ENCODE measurements at regions not wholly inside any gene's neighbourhood (a gene's known extent, or its start where the extent isn't known, plus 50 kb on each side); places are given as distances from the start of the nearest gene placed in this dataset.

GRCh38 chr10:78310481-78311080 is 276.9 kb downstream of the RPS24 start:
- H3K9me3 ChIP-seq (ENCODE audit: control insufficient read depth in 2 of 2, insufficient read depth in 1 of 2, low read depth in 1 of 2, low read length in 1 of 2), result peaks cover 0 to 9% of the 10 kb centered on the region in 2 donors
- FAIRE-seq (no peak), DNase-seq (no peak)
- H3K4me1 ChIP-seq (ENCODE audit: control insufficient read depth in 3 of 3, insufficient read depth in 2 of 3, low read depth in 1 of 3, low read length in 2 of 3), result no peaks in the 10 kb centered on the region
- 61 to 89% (median 78%) methylated on average over 2 of the region's 2 CpGs for WGBS, 3 donors
- H3K27me3 ChIP-seq (ENCODE audit: control insufficient read depth in 3 of 3, insufficient read depth in 3 of 3, low read length in 3 of 3), result peaks cover 0 to 3% (median 0%) of the 10 kb centered on the region in 3 donors
- H3K36me3 ChIP-seq (ENCODE audit: control insufficient read depth in 3 of 3, insufficient read depth in 2 of 3, low read depth in 1 of 3, low read length in 3 of 3), result no peaks in the 10 kb centered on the region
- H3K4me3 ChIP-seq (ENCODE audit: low read depth in 1 of 3, low read length in 3 of 3), result no peak overlapping the region
- H3K27ac ChIP-seq (ENCODE audit: low read depth in 1 of 3, low read length in 2 of 3), result no peak overlapping the region

DNA sequence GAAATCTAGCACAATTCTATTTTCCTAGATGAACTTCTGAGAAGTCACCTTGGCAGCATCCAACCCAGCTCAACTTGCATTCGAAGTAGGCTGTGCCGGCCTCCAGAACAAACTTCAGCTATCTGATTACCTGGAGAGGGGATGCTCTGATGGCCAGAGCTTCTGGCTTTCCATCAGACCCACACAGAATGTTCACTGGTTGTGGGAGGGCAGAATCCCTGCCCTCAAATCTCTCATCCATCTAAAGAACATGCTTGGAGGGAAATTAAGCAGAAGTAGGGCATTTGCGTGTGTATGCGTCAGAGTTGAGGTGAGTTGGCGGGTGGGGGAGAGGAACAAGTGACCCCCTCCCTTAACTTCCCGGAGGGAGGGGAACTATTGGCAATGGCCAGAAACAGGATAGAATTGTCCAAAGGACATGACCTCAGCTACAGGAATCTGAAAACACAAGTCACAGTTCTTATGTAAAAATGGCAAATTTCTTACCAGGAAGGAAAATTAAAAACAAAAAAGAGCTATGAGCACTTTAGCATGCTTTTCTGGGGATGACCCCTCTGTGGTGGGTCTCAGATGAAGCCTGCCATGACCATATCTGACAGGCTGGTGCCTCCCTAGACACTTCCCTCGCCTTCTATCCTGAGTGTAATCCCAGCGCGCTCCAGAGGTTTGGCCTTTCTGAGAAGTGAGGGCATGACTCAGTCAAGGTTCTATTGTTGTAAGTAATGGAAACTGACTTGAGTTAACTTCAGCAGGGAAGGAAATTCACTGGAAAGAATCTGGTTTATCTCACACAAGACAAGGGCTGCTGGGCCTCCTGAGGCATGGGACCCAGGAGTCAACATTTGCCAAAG is 278.8 kb downstream of the RPS24 start:
- Histone ChIP-seq H3K27me3 (ENCODE audit: control insufficient read depth in 3 of 3, insufficient read depth in 3 of 3, low read length in 3 of 3) (no peaks in the 10 kb centered on the region), H3K9me3 (ENCODE audit: control insufficient read depth in 2 of 2, insufficient read depth in 1 of 2, low read depth in 1 of 2, low read length in 1 of 2) (peaks cover 0 to 9% of the 10 kb centered on the region in 2 donors), H3K27ac (ENCODE audit: low read depth in 1 of 3, low read length in 2 of 3) (no peak overlapping the region), H3K36me3 (ENCODE audit: control insufficient read depth in 3 of 3, insufficient read depth in 2 of 3, low read depth in 1 of 3, low read length in 3 of 3) (no peaks in the 10 kb centered on the region), H3K4me3 (ENCODE audit: low read depth in 1 of 3, low read length in 3 of 3) (no peak overlapping the region), H3K4me1 (ENCODE audit: control insufficient read depth in 3 of 3, insufficient read depth in 2 of 3, low read depth in 1 of 3, low read length in 2 of 3) (no peaks in the 10 kb centered on the region)
- 89 to 90% (median 89%) methylated on average over 9 of the region's 9 CpGs for WGBS, 3 donors
- DNase-seq (no peak), FAIRE-seq (no peak)

DNA sequence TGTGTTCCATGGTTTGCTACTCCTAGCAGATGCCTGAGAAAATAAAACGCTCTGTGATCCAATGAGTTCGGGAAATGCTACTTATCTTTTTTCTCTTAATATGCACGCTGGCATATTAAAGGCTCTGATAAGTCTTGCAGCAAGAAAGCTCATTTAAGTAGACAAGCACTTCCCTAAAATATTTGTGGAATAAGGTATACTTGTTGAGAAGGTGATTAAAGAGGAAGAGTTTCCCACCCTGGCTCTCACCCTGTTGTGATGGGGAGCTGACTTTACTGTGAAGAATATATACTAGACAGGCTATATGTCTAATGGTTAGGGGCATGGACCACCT is 279.4 kb downstream of the RPS24 start:
- Histone ChIP-seq H3K9me3 (ENCODE audit: control insufficient read depth in 2 of 2, insufficient read depth in 1 of 2, low read depth in 1 of 2, low read length in 1 of 2) (peaks cover 0 to 6% of the 10 kb centered on the region in 2 donors), H3K36me3 (ENCODE audit: control insufficient read depth in 3 of 3, insufficient read depth in 2 of 3, low read depth in 1 of 3, low read length in 3 of 3) (no peaks in the 10 kb centered on the region), H3K4me3 (ENCODE audit: low read depth in 1 of 3, low read length in 3 of 3) (no peak overlapping the region), H3K27me3 (ENCODE audit: control insufficient read depth in 3 of 3, insufficient read depth in 3 of 3, low read length in 3 of 3) (no peaks in the 10 kb centered on the region), H3K4me1 (ENCODE audit: control insufficient read depth in 3 of 3, insufficient read depth in 2 of 3, low read depth in 1 of 3, low read length in 2 of 3) (no peaks in the 10 kb centered on the region), H3K27ac (ENCODE audit: low read depth in 1 of 3, low read length in 2 of 3) (no peak overlapping the region)
- FAIRE-seq (no peak), DNase-seq (no peak)
- WGBS, 3 donors, result 85 to 91% (median 87%) methylated on average over 3 of the region's 3 CpGs

GRCh38 chr10:78313636-78314035 is 280.0 kb downstream of the RPS24 start:
- no peak for FAIRE-seq
- H3K4me1 ChIP-seq (ENCODE audit: control insufficient read depth in 3 of 3, insufficient read depth in 2 of 3, low read depth in 1 of 3, low read length in 2 of 3), result no peaks in the 10 kb centered on the region
- H3K27ac ChIP-seq (ENCODE audit: low read depth in 1 of 3, low read length in 2 of 3), result no peak overlapping the region
- no peak overlapping the region for H3K4me3 ChIP-seq (ENCODE audit: low read depth in 1 of 3, low read length in 3 of 3)
- no peaks in the 10 kb centered on the region for H3K36me3 ChIP-seq (ENCODE audit: control insufficient read depth in 3 of 3, insufficient read depth in 2 of 3, low read depth in 1 of 3, low read length in 3 of 3)
- WGBS, 3 donors, result 91 to 98% (median 94%) methylated on average over 3 of the region's 3 CpGs
- peaks cover 0 to 6% of the 10 kb centered on the region in 2 donors for H3K9me3 ChIP-seq (ENCODE audit: control insufficient read depth in 2 of 2, insufficient read depth in 1 of 2, low read depth in 1 of 2, low read length in 1 of 2)
- H3K27me3 ChIP-seq (ENCODE audit: control insufficient read depth in 3 of 3, insufficient read depth in 3 of 3, low read length in 3 of 3), result no peaks in the 10 kb centered on the region
- no peak for DNase-seq

DNA sequence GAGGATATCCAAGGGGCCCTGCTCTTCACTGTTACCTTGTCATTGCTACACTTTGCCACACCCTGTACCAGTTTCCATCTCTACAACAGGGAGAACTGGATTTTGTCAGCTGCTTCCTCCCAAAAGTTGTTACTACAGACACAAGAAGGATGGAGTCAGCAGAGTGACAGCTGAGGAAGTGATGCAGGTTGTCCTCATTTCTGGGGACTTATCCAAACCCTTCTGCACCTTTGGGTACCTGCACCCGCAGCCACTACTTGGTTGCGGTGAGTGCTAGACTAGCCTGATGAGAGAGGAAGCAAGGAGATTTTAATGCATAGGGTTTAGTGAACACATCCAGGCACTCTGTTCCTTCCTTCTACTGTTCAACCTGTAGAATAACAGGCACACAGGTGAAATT is 281.0 kb downstream of the RPS24 start:
- Histone ChIP-seq H3K27me3 (ENCODE audit: control insufficient read depth in 3 of 3, insufficient read depth in 3 of 3, low read length in 3 of 3) (no peaks in the 10 kb centered on the region), H3K27ac (ENCODE audit: low read depth in 1 of 3, low read length in 2 of 3) (no peak overlapping the region), H3K4me1 (ENCODE audit: control insufficient read depth in 3 of 3, insufficient read depth in 2 of 3, low read depth in 1 of 3, low read length in 2 of 3) (no peaks in the 10 kb centered on the region), H3K36me3 (ENCODE audit: control insufficient read depth in 3 of 3, insufficient read depth in 2 of 3, low read depth in 1 of 3, low read length in 3 of 3) (no peaks in the 10 kb centered on the region), H3K9me3 (ENCODE audit: control insufficient read depth in 2 of 2, insufficient read depth in 1 of 2, low read depth in 1 of 2, low read length in 1 of 2) (peaks cover 0 to 6% of the 10 kb centered on the region in 2 donors), H3K4me3 (ENCODE audit: low read depth in 1 of 3, low read length in 3 of 3) (no peak overlapping the region)
- no peak for FAIRE-seq
- 97 to 99% (median 98%) methylated on average over 2 of the region's 2 CpGs for WGBS, 3 donors
- no peak for DNase-seq

- no peaks in the 10 kb centered on the region for H3K36me3 ChIP-seq (ENCODE audit: control insufficient read depth in 3 of 3, insufficient read depth in 2 of 3, low read depth in 1 of 3, low read length in 3 of 3)
- H3K4me1 ChIP-seq (ENCODE audit: control insufficient read depth in 3 of 3, insufficient read depth in 2 of 3, low read depth in 1 of 3, low read length in 2 of 3), result no peaks in the 10 kb centered on the region
- no peaks in the 10 kb centered on the region for H3K27me3 ChIP-seq (ENCODE audit: control insufficient read depth in 3 of 3, insufficient read depth in 3 of 3, low read length in 3 of 3)
- H3K27ac ChIP-seq (ENCODE audit: low read depth in 1 of 3, low read length in 2 of 3), result peak overlapping the region in 2 of 3 donors; percentile 8 to 14
- H3K9me3 ChIP-seq (ENCODE audit: control insufficient read depth in 2 of 2, insufficient read depth in 1 of 2, low read depth in 1 of 2, low read length in 1 of 2), result peaks cover 0 to 6% of the 10 kb centered on the region in 2 donors
- H3K4me3 ChIP-seq (ENCODE audit: low read depth in 1 of 3, low read length in 3 of 3), result no peak overlapping the region
- WGBS, 3 donors, result 49 to 65% (median 53%) methylated on average over 1 of the region's 1 CpG
- DNase-seq (no peak), FAIRE-seq (no peak)
Measured at GRCh38 chr10:78316451-78316931, 282.8 kb downstream of the RPS24 start.

DNA sequence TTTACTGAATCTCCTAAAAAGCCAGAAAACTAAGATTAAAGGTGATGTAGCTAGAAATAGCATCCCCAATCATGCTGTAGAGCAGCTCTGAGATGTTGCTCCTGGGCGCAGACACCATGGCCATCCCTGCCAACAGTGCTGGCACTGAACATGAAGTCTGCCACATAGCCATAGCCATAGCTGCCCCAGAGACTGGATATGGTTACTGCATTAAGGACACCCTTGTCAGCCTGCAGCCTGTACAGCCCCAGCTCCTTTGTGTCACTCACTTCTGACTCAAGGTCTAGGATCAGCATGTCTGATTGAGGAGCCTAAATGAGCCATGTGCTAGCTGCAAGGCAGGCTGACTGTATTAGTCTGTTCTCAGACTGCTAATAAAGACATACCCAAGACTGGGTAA is 284.6 kb downstream of the RPS24 start:
- no peaks in the 10 kb centered on the region for H3K27me3 ChIP-seq (ENCODE audit: control insufficient read depth in 3 of 3, insufficient read depth in 3 of 3, low read length in 3 of 3)
- H3K4me1 ChIP-seq (ENCODE audit: control insufficient read depth in 3 of 3, insufficient read depth in 2 of 3, low read depth in 1 of 3, low read length in 2 of 3), result no peaks in the 10 kb centered on the region
- no peak for DNase-seq
- H3K27ac ChIP-seq (ENCODE audit: low read depth in 1 of 3, low read length in 2 of 3), result no peak overlapping the region
- no peak overlapping the region for H3K4me3 ChIP-seq (ENCODE audit: low read depth in 1 of 3, low read length in 3 of 3)
- peaks cover 0 to 6% of the 10 kb centered on the region in 2 donors for H3K9me3 ChIP-seq (ENCODE audit: control insufficient read depth in 2 of 2, insufficient read depth in 1 of 2, low read depth in 1 of 2, low read length in 1 of 2)
- FAIRE-seq, result no peak
- WGBS, 3 donors, result 92 to 96% (median 93%) methylated on average over 1 of the region's 1 CpG
- no peaks in the 10 kb centered on the region for H3K36me3 ChIP-seq (ENCODE audit: control insufficient read depth in 3 of 3, insufficient read depth in 2 of 3, low read depth in 1 of 3, low read length in 3 of 3)

DNA sequence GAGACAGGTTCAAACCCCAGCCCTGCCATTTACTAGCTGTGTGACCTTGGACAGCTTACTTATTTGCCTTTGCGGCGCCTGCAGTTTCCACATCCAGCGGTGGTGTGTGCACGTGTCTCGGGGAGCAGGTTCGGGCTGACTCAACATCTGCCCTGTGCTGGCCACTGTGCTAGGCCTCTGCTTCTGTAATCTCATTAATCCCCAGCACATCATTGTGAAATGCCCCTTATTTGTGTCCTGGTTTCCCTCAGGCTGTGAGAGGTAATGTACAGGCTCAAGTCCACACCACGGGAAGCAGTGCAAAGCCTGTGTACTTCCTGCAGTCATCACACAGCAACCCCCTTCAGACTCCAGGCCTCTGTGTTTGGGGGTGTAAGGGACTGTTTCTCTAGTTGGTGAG is 285.7 kb downstream of the RPS24 start:
- H3K27ac ChIP-seq (ENCODE audit: low read depth in 1 of 3, low read length in 2 of 3), result no peak overlapping the region
- 84 to 94% (median 89%) methylated on average over 7 of the region's 7 CpGs for WGBS, 3 donors
- H3K36me3 ChIP-seq (ENCODE audit: control insufficient read depth in 3 of 3, insufficient read depth in 2 of 3, low read depth in 1 of 3, low read length in 3 of 3), result no peaks in the 10 kb centered on the region
- no peaks in the 10 kb centered on the region for H3K27me3 ChIP-seq (ENCODE audit: control insufficient read depth in 3 of 3, insufficient read depth in 3 of 3, low read length in 3 of 3)
- no peak overlapping the region for H3K4me3 ChIP-seq (ENCODE audit: low read depth in 1 of 3, low read length in 3 of 3)
- DNase-seq (peak in 1 of 2 donors; percentile 13), FAIRE-seq (no peak)
- peaks cover 0 to 6% of the 10 kb centered on the region in 2 donors for H3K9me3 ChIP-seq (ENCODE audit: control insufficient read depth in 2 of 2, insufficient read depth in 1 of 2, low read depth in 1 of 2, low read length in 1 of 2)
- no peaks in the 10 kb centered on the region for H3K4me1 ChIP-seq (ENCODE audit: control insufficient read depth in 3 of 3, insufficient read depth in 2 of 3, low read depth in 1 of 3, low read length in 2 of 3)
